ENCODE measurements at regions not wholly inside any gene's neighbourhood (a gene's known extent, or its start where the extent isn't known, plus 50 kb on each side); places are given as distances from the start of the nearest gene placed in this dataset.

DNA sequence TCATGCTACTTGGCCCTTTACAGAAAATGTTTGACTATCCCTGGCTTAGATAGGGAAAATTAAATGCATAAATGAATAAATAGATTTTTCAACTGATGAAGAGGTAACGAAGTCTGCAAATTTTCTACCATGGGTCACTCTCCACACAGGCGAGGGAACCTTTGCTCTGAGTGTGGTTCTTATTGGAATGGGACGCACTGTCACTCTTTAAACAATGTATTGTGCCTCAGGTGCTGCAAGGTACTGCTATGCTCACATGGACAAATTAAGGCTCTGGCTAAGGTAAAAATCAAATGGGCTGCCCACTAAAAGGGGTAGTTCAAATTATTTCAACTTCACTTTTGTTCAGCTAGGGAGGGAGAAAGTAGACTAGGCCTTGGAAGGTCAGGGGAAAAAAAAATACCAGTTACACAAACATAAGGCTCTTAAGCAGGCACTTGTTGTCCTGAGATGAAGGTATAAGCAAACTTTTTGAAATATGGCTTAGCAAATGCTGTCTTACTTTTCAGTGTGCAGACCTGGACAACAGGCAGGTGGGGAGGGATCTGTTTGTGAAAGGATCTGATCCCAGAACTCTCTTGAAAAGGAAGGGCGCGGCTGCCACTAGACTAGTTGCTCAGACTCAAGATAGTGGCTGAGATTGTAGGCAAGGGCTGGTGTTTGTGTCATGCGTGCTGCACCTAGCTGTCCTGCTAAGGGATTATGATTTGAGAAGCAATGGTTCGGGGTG, 99.5 kb downstream of the ADAMTS15 start:
- TF ChIP-seq, protein P1, sequence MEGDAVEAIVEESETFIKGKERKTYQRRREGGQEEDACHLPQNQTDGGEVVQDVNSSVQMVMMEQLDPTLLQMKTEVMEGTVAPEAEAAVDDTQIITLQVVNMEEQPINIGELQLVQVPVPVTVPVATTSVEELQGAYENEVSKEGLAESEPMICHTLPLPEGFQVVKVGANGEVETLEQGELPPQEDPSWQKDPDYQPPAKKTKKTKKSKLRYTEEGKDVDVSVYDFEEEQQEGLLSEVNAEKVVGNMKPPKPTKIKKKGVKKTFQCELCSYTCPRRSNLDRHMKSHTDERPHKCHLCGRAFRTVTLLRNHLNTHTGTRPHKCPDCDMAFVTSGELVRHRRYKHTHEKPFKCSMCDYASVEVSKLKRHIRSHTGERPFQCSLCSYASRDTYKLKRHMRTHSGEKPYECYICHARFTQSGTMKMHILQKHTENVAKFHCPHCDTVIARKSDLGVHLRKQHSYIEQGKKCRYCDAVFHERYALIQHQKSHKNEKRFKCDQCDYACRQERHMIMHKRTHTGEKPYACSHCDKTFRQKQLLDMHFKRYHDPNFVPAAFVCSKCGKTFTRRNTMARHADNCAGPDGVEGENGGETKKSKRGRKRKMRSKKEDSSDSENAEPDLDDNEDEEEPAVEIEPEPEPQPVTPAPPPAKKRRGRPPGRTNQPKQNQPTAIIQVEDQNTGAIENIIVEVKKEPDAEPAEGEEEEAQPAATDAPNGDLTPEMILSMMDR (IDR thresholded peaks at IDR 0.05) = no peak
- TF ChIP-seq POLR2A (IDR thresholded peaks at IDR 0.05) = no peak
